Thymus (tissue), 11 donors: ENCODE measurements at regions not wholly inside any gene's neighbourhood (a gene's known extent, or its start where the extent isn't known, plus 50 kb on each side); places are given as distances from the start of the nearest gene placed in this dataset.
"Not testable (repeated sequence)": the region's sequence is repeated elsewhere in the genome, so short reads cannot be mapped to it uniquely, and the experiment has no call there.

Experiments
- DNase-seq, 9 donors: peaks; one replicate each; pipeline ENCODE4 v3.0.0-alpha.2; 2013; ENCODE audit warnings: low spot score in 9 of 9, low read depth in 6 of 9, missing footprints in 1 of 9
- H3K27ac ChIP-seq, 2 donors: one replicate each; pipeline ENCODE4 v1.5.1; 2013; ENCODE audit warnings: control low read depth in 1 of 2, low read depth in 1 of 2, low read length in 1 of 2, mild to moderate bottlenecking in 1 of 2, moderate library complexity in 1 of 2
- H3K27me3 ChIP-seq, 2 donors: one replicate each; pipeline ENCODE4 v1.5.1; 2013; ENCODE audit warnings: low read length in 1 of 2; ENCODE audit not compliant: control insufficient read depth in 2 of 2, insufficient read depth in 1 of 2
- H3K36me3 ChIP-seq, 2 donors: one replicate each; pipeline ENCODE4 v1.5.1; 2013; ENCODE audit warnings: low read length in 1 of 2, mild to moderate bottlenecking in 1 of 2, moderate library complexity in 1 of 2; ENCODE audit not compliant: control insufficient read depth in 2 of 2, insufficient read depth in 2 of 2
- H3K4me1 ChIP-seq, 2 donors: one replicate each; pipeline ENCODE4 v1.5.1; 2013; ENCODE audit warnings: low read length in 2 of 2; ENCODE audit not compliant: control insufficient read depth in 2 of 2, insufficient read depth in 2 of 2
- H3K4me3 ChIP-seq, 2 donors: one replicate each; pipeline ENCODE4 v1.5.1; 2013; ENCODE audit warnings: low read length in 2 of 2, control low read depth in 1 of 2, mild to moderate bottlenecking in 1 of 2
- H3K9me3 ChIP-seq, 2 donors: one replicate each; pipeline ENCODE4 v1.5.1; 2013; ENCODE audit warnings: low read length in 1 of 2, mild to moderate bottlenecking in 1 of 2; ENCODE audit not compliant: control insufficient read depth in 2 of 2, insufficient read depth in 1 of 2
- WGBS: extraction: QIAGEN DNeasy Blood & Tissue Kit; methylation state at CpG from one replicate; pipeline ENCODE4 v1.1.7; 2013; 5-methylcytosine and 5-hydroxymethylcytosine counted together
- donor health status: healthy.

GRCh38 chr6:67883500-67884366 is 751.3 kb upstream of the ADGRB3 start:
- DNase-seq = no peak
- Histone ChIP-seq H3K4me1 (no peaks in the 10 kb centered on the region), H3K9me3 (peaks cover 1 to 27% of the 10 kb centered on the region in 2 donors), H3K27ac (no peak overlapping the region), H3K27me3 (no peaks in the 10 kb centered on the region), H3K4me3 (no peak overlapping the region), H3K36me3 (no peaks in the 10 kb centered on the region)
- 93% methylated on average over 11 of the region's 11 CpGs for WGBS

DNA sequence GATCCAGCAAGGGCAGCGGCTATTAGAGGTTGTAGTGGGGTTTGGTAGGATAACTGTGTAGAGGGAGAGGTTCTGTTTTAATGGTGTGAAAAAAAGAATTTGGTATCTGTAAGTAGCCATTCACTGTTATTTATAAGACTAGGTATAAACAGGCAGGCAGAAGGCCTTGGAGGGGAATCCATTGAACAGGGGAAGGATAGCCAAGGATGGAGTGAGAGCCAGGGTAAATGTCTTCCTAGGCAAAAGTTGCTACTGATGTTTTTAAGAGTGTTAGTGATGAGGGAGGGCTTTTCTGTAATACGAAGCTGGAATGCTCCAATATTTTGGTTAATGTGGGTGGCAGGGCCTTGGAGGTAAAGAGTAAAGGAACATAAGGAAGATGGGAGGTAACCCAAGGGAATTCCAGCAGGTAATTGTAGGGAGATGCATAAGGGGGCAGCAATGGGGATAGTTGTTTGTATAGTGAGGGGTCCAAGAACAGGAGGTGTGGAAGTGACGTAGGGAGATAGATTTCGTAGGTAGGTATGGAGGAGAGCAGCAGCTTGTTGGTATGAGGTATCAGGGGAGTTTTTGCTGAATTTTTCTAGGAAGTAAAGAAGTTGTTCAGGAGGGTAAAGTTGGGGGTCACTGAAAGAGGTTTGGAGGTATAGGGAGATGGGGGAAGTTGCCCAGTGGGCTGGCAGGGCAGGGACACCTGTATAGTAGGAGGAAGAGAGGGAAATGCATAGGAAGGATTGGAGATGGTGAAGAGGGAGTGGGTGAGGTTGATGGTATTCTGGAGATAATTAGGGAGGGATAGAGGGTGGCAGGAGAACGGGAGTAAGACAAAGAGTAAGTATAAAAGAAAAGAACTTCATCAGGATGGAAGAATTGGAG is 752.4 kb upstream of the ADGRB3 start:
- Histone ChIP-seq H3K27me3 (no peaks in the 10 kb centered on the region), H3K27ac (no peak overlapping the region), H3K36me3 (no peaks in the 10 kb centered on the region), H3K9me3 (peaks cover 1 to 18% of the 10 kb centered on the region in 2 donors), H3K4me1 (no peaks in the 10 kb centered on the region), H3K4me3 (no peak overlapping the region)
- 91% methylated on average over 5 of the region's 5 CpGs for WGBS
- DNase-seq = no peak

GRCh38 chr6:67881706-67882065 is 753.4 kb upstream of the ADGRB3 start:
- no peaks in the 10 kb centered on the region for H3K27me3 ChIP-seq
- H3K4me1 ChIP-seq = no peaks in the 10 kb centered on the region
- no peaks in the 10 kb centered on the region for H3K36me3 ChIP-seq
- H3K9me3 ChIP-seq = peaks cover 1 to 8% of the 10 kb centered on the region in 2 donors
- H3K4me3 ChIP-seq = no peak overlapping the region
- DNase-seq = no peak
- 96% methylated on average over 4 of the region's 4 CpGs for WGBS
- H3K27ac ChIP-seq = no peak overlapping the region

GRCh38 chr6:67880939-67881705 is 754.0 kb upstream of the ADGRB3 start:
- DNase-seq = no peak
- Histone ChIP-seq H3K27me3 (no peaks in the 10 kb centered on the region), H3K4me3 (no peak overlapping the region), H3K9me3 (peaks cover 1 to 7% of the 10 kb centered on the region in 2 donors), H3K27ac (no peak overlapping the region), H3K4me1 (no peaks in the 10 kb centered on the region), H3K36me3 (no peaks in the 10 kb centered on the region)
- WGBS = 85% methylated on average over 16 of the region's 16 CpGs

DNA sequence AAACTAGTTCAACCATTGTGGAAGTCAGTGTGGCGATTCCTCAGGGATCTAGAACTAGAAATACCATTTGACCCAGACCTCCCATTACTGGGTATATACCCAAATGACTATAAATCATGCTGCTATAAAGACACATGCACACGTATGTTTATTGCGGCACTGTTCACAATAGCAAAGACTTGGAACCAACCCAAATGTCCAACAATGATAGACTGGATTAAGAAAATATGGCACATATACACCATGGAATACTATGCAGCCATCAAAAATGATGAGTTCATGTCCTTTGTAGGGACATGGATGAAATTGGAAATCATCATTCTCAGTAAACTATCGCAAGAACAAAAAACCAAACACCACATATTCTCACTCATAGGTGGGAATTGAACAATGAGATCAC is 754.7 kb upstream of the ADGRB3 start:
- H3K27ac ChIP-seq, DNase-seq, H3K27me3 ChIP-seq, H3K4me1 ChIP-seq, H3K9me3 ChIP-seq, H3K4me3 ChIP-seq, H3K36me3 ChIP-seq: not testable (repeated sequence)
- WGBS = 91% methylated on average over 3 of the region's 4 CpGs

DNA sequence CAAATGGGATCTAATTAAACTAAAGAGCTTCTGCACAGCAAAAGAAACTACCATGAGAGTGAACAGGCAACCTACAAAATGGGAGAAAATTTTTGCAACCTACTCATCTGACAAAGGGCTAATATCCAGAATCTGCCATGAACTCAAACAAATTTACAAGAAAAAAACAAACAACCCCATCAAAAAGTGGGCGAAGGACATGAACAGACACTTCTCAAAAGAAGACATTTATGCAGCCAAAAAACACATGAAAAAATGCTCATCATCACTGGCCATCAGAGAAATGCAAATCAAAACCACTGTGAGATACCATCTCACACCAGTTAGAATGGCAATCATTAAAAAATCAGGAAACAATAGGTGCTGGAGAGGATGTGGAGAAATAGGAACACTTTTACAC is 755.2 kb upstream of the ADGRB3 start:
- not testable (repeated sequence) for H3K4me1 ChIP-seq, H3K9me3 ChIP-seq, DNase-seq, H3K36me3 ChIP-seq, H3K4me3 ChIP-seq, H3K27ac ChIP-seq, H3K27me3 ChIP-seq
- 90% methylated on average over 1 of the region's 1 CpG for WGBS

GRCh38 chr6:67879105-67879904 is 755.8 kb upstream of the ADGRB3 start:
- not testable (repeated sequence) for H3K9me3 ChIP-seq, H3K4me3 ChIP-seq, H3K36me3 ChIP-seq, H3K27ac ChIP-seq, DNase-seq, H3K4me1 ChIP-seq, H3K27me3 ChIP-seq
- 93% methylated on average over 1 of the region's 1 CpG for WGBS

DNA sequence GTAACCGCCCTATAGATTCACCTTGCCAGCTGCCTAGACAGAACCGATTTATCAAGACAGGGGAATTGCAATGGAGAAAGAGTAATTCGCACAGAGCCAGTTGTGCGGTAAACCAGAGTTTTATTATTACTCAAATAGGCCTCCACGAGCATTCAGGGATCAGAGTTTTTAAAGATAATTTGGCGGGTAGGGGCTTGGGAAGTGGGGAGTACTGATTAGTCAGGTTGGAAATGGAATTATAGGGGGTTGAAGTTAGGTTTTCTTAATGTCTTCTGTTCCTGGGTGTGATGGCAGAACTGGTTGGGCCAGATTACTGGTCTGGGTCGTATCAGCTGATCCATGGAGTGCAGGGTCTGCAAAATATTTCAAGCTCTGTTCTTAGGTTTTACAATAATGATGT is 756.9 kb upstream of the ADGRB3 start:
- not testable (repeated sequence) for H3K4me3 ChIP-seq, H3K9me3 ChIP-seq, H3K4me1 ChIP-seq, H3K27ac ChIP-seq, H3K36me3 ChIP-seq, DNase-seq, H3K27me3 ChIP-seq
- WGBS = 96% methylated on average over 7 of the region's 7 CpGs
